ENCODE measurements at regions not wholly inside any gene's neighbourhood (a gene's known extent, or its start where the extent isn't known, plus 50 kb on each side); places are given as distances from the start of the nearest gene placed in this dataset.
"Not testable (repeated sequence)": the region's sequence is repeated elsewhere in the genome, so short reads cannot be mapped to it uniquely, and the experiment has no call there.

DNA sequence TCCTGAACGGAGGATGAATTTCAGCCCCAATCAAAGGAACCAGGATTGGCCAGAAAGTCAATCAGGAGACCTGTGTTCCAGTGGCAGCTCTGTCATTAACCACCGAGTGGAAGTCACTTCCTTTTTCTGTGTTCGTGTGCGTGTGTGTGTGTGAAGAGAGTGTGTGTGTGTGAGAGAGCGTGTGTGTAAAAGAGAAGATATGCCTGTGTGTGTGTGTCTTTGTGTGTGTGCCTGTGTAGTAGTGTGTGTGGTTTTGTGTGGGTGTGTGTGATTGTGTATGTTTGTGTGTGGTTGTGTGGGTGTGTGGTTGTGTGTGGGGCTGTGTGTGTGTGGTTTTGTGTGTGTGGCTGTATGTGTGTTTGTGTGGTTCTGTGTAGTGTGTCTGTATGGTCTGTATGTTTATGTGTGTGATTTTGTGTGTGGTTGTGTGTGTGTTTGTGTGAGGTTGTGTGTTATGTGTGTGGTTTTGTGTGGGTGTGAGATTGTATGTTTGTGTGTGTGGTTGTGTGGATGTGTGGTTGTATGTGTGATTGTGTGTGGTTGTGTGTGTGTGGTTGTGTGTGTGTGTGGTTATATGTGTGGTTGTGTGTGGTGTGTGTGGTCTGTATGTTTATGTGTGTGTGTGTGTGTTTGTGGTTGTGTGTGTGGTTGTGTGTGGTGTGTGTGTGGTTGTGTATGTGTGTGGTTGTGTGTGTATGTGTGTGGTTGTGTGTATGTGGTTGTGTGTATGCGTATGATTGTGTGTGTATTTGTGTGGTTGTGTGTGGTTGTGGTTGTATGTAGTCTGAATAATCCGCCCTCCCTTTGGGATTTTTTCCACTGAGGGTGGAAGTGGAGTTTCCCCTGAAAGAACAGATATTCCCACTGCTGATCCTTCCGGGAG is 314.4 kb downstream of the SHQ1 start:
- DNase-seq, result no peak

DNA sequence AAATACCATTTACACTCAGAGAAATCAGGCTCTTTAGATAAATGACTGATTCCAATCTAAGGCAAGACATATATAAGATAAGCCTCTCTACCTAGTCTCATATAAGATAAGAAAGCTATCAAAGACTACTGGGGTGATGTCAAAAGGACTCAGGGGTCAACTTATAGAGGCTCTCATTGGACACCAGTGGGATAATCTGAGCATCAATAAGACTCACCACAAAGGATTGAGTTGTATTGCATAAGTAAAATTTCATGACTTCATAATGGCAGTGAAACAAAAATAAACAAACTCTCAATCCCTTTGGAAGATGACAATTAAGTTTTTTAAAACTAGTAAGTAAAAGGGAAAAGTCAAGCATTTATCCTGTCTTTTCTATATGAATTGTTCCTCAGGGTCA is 317.8 kb downstream of the SHQ1 start:
- no peak for DNase-seq

DNA sequence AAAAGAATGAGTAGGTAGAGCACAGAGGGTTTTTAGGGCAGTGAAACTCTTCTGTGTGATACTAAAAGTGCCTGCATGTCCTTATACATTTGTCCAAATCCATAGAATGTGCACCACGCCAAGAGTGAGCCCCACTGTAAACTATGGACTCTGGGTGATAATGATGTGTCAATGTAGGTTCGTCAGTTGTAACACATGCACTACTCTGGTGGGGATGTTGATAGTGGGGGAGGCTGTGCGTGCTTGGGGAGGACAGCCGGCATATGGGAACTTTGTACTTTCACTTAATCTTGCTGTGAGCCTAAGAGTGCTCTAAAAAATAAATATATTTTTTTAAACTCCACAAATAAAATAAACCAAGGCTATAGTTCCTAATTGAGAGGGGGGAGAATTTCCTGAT is 319.2 kb downstream of the SHQ1 start:
- DNase-seq, result no peak

DNA sequence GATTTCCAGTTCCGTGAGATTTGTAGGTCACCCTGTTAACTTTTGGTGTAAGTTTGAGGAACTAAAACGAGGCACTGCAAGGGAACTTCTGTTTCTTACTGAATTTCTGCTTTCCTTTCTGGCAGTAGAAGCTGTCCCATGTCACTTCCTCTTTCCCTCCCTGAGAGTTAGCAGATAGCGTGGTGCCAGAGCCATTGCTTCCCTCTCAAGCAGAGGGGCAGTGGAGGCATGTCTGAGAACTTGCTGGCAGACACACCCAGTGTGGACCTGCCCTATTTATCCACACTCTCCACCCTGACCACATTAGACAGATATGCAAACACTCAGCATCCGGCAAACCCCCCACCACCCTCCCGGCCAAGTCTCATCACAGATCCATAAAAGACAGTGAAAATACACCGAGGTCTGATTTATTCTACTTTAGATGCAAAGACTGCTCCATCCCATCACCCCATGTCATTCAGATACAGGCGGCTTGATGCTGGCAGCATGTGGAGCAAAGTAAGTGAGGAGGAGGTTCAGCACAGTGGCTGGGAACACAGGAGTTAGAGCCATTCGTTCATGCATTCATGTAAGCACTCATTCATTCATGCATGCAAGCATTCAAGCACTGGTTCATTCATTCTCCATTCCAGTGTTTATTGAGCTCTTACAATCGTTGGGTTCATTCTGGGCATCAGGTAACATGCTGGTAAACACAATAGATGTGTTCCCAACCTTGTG is 324.7 kb downstream of the SHQ1 start:
- no peak for DNase-seq

DNA sequence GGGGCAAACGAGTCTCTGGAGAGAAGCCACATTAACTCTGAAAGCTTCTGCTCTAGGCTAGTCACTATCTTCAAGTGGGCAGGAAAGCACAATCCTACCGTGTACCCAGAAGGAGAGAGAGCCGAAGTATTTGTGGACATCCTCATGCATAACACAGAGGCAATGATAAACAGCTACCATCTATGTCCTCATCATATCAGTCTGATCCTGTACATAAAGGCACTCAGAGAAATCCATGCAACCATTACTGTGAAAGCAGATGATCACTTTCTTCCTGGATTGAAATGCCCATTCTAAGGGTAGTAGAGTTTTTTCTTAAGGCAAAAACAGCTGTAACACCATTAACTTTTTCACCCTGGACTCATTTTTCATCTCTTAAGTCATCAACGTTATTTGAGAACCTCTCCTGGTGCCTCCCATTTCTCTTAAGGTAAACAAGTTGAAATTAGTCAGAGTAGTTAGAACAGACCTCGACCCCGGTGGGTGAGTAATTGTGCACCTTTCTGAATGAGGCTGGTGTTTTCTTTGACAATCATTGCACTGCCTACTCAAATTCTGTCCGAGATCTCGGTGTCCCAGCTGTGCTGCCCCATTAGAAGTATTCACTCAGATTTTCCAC is 327.4 kb downstream of the SHQ1 start:
- DNase-seq, result no peak

DNA sequence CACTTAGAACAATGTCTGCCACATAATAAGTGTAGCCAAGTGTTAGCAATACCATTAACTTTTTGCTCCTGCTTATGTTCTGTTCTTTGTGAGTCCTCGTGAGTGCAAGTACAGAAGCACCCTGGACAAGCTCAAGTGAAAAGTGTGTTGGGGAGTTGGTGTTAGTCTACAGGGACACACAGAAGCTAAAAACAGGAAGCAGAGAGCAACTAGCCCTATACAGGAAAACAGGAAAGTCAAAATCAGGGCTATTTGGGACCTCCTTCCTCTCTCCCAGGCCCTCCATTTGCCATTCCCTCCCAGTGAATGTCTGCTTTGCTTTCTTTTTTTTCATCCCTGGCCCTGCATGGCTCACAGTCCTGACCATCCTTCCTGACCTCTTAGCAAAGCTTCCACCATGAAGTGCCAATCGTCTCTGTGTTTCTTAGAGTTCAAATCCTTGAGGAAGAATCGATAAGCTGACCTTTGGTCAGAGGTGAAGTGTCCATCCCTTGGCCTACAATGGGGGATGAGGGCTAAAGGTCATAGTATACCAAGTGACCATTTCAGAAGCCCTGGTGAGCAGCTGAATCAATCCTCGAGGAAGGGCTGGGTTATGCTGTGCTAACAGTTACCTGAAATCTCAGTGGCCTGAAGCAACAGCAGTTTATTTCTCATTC is 328.2 kb downstream of the SHQ1 start:
- DNase-seq, result no peak

DNA sequence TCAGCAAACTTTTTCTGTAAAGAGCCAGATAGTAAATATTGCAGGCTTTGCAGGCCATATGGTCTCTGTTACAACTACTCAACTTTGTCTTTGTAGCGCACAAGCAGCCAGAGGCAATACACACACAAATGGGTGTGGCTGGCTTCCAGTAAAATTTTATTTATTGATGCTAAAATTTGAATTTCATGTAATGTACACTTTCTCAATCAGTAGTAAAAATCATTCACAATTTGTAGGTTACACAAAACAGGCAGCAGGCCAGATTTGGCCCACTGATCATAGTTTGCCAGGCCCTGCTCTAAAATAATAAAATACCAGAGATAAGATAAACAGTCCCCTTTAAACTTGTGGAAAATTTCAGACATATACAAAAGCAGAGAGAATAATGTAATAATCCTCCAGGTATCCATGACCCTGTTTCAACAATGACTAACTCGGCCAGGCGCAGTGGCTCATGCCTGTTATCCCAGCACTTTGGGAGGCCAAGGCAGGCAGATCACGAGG is 330.3 kb downstream of the SHQ1 start:
- no peak for DNase-seq

DNA sequence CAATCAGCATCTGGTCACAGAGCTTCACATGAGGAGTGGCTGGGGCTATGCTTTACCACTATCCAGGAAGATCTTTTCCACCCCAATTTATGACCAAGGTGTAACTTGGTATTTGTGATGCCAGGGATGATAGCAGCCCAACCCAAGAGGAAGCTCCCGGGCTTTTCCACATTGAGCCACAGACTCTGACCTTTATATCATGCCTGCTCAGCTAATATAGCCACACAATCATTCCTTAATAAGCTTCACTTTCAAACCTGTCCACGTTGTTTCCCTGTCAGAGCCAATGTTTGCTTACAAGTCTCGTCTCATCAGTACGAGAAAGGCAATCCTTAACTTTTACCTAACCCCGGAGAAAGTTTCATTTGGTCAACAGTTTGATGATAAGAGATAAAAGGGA is 330.9 kb downstream of the SHQ1 start:
- DNase-seq, result no peak

DNA sequence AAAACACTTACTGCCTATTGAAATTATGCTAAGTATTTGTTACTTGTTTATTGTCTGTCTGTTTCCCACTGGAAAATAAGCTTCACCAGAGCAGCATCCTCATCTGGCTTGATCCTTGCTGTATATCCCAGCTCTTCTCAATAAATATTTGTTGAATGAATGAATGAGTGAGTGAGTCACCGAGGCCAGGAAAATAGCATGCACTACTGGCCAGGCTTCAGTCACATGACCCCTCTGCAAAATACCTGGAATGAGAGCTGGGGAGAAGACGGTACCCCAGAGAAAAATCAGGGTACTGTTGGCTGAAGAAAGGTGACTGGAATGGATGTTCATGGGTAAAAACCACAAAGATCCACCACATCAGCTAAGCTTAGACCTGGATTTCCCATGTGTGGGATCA is 331.9 kb downstream of the SHQ1 start:
- DNase-seq, result no peak

DNA sequence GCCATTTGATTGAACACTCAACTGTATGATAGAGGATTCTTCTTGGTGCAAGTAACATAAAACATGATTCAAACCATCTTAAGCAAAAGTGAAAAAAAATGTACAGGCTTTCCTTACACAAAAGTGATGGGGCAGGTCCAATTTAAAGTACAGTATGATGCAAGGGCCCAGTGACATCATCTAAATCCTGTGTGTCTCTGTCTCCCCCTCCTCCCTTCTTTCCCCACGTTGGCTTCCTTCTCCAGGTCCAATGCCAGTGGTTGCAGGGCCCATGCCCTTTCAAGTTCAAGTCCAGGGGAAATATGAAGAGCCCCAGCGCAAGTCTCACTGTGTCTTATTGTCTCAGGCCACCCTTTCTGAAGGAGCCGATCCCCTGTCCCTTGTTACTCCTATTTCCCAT is 332.3 kb downstream of the SHQ1 start:
- DNase-seq, result no peak

DNA sequence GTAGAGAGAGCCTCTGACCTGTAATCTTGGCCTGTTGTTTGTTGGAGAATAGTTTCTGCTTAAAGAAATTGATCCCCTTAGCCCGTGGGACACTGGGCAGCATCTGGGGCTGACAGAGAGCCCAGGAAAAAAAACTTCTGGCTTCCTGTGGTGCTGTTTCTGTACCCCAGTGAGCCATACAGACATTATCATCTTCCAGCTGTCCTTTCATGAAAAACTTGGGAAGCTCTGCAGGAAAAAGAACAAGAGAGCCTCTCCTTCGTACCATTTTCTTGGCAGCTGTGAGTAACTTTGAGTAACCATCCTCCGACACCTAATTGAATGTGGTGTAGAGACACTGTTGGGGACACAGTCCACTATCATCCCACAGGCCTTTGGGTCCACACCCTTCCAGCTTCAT is 333.0 kb downstream of the SHQ1 start:
- DNase-seq, result no peak

DNA sequence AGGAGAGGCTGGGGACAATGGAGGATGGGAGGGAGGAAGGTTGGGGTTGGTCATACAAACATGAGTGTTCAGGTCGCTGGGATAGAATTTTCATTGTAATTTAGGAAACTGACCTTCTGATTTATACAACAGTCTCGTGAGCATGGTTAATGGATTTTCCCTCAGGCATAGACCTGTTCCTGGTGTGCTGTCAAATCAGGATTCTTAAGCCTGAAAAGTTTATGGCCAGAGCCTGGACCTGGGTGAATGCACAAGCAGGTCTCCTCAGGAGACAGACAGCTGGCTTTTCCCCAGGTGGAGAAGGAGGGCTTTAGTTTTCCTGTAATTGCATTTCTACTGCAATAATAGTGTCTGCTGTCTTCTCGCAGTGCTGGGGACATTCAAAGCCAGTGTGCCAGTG is 338.0 kb downstream of the SHQ1 start:
- no peak for DNase-seq

DNA sequence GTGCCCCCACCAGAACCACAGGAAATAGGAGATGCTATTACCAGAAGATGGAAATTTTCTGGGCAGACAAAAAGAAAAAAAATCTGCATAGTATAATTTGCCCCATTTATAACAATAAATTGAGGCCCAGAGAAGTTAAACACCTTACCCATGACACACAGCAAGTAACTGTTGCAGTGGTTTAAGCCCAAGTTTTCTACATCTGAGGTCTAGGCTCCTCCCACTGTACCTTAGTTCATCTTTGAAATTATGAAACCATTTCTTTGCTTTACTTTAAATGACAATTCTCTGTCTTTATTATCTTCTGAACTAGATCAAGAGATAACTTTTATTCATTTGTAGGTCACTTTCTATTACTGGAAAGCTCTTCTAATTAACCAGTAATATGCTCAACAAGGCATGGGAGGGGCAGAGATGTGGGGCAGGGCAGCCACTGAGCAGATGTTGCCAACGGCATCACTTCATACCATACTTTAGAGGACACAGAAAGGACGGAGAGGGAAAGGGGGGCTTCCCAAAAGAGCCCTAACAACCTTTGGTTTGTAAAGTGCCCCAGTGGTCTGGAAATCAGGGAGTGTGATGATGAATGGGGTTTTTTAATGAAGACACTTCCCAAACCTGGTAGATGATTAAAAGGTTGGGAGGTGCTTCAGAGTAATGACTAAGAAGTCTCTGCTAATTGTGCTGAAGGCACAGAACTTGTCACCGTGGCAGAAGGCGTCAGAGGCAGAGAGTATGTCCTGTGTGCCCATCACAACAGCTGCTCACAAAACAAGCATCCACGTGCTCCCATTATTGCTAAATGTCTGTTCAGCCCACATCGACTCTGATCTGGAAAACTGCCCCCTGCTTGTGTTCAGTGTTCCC is 342.5 kb downstream of the SHQ1 start:
- DNase-seq, result no peak

DNA sequence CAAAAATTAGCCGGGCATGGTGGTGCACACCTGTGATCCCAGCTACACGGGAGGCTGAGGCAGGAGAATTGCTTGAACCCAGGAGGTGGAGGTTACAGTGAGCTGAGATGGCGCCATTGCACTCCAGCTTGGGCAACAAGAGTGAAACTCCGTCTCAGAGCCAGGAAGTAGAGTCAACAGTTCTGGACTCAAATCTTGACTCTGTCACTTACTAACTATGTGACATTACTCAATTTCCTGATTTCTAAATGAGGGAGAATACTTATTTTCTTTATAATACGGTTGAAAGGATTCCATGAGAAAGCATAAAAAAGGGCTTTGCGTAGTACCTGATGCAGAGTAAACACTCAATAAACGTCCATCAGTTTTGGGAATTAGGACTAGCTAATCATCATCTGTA is 350.7 kb downstream of the SHQ1 start:
- not testable (repeated sequence) for DNase-seq

DNA sequence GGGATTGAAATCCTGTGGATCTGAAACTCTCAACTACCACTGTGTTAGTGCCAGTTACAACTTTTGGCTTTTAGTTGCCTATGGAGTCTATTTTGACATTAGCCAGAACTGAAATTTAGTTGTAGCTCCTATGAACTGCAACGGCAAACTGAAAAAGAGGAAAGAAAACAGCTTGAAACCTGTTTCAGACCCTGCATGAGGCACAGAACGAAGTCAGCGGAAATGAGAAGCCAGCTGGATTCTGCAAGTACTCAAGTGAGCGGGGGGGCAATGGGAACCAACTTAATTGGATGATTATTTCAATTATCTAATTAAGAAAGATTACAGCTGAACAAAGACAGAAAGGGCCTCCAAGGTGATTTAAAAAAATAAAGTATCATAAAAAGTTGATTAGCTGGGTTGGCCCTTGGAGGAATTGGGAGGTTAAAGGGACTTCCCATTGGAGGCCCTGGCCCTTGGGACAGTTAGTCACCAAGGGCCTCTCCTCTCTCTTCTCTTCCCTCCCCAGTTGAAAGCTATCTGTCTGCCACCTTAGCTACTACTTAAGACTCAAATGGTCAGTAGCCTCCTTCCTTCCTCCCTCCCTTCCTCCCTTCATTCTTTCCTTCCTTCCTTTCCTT is 352.1 kb downstream of the SHQ1 start:
- DNase-seq, result no peak

DNA sequence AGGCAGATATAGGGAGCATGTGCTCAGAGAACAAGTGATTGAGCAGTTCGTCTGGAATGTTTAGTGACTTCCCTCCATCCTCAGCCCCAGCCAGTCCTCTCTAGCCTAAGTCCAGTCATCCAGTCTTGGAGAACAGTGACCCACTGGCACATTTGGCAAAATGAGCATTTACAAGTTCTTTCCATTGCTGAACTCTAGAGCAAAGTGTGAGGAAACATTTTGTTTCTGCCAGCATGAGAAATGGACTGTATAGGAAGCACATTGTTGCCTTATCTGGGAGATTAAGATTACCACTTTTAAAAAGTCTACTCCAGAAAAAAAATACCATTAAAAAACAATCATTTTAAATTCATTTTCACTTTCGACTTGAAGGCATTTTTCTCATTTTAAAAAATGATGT is 353.6 kb downstream of the SHQ1 start:
- DNase-seq, result no peak

DNA sequence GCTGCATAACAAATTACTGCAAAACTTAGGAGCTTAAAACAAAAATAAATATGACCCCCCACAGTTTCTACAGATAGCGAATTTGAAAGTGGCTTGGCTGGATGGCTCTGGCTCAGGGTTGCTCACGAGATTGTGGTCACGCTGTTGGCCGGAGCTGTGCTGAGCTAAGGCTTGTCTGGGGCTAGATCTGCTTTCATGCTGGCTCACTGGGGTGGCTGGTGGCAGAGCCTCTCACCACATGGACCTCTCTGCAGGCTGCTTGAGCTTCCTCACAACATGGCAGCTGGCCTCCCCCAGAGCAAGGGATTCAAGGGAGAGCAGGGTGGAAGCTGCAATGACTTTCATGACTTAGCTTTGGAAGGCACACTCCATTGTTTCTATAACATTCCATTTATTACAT is 354.1 kb downstream of the SHQ1 start:
- no peak for DNase-seq

DNA sequence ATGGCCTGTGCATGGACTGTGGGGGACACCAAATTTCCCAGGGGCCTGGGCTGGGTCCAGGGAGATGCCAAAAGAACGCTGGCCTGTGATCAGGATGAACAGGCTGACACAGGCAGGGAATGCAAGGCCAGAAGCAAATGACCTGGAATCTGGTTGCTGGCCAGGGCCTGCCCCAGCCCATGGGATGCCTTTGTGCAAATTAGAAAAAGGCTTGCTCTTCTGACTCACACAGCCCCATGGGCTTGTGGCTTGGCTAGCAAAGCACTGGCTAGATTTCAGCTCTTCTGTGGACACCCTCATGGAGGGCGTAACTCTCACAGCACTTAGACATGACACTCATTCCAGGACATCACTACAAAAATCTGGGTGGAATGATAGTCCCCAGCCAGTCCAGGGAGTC is 356.0 kb downstream of the SHQ1 start:
- no peak for DNase-seq

DNA sequence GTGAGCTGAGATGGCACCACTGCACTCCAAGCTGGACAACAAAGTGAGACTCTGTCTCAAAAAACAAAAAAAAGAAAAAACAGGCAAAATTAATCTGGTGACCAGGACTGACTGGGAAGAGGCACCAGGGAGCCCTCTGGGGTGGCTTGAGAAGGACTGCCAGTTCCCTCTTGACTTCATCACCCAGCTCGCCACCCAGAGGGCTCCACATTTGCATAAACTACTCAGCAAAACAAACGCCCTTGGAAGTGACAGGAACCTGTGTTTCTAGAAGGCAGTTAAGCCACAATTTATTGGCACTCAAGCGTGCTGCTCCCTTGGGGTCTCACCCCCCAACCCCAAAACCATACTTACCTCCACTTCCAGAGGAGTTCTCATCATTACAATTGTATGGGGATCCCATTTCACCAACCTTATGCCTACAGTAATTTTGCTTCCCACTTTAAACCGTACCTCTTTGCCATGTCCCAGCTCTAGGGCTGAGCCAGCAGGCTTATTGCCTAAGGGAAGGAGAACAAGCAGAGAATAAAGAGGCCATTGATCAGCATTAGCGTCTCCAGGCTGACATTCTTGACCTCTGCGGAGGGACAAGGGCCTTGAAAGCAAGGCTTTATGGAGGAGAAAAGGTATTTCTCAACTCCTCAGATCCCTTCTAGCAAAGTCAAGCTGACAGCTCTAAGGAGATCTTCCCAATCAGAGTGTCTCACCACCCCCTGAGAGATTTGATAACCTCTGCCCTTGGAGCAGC is 357.4 kb downstream of the SHQ1 start:
- DNase-seq, result no peak

DNA sequence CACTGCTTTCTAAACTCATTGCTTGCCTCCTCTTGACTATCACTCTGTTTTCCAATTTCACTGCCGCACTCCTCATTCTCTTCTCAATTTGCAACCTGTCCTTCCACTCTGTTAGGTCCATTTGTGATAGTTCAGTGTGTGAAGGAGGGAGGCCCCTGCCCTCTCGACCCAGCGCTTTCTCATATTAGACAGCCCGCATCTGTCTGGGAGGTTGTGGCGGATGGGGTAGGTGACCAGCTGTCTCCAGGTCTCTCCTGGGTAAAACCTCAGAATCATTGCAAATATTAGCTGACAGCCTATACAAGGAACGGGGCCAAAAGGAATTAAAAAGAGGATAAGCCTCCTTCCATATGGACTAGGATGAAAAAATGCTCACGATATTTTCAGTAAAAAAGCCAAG is 358.3 kb downstream of the SHQ1 start:
- DNase-seq, result no peak

DNA sequence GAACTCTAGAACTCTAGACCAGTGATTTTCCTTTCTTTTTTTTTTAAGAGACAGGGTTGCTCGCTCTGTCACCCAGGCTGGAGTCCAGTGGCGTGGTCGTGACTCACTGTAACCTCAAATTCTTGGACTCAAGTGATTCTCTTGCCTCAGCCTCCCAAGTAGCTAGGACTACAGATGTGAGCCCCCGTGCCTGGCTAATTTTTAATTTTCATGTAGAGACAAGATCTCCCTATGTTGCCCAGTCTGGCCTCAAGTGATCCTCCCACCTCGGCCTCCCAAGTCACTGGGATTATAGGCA is 359.6 kb downstream of the SHQ1 start:
- DNase-seq, result no peak

Measured in NCI-H1092 treated with DMSO at 0.1 percent for 48 hours (cell line).